NOMO-1 (cell line): ENCODE measurements at regions not wholly inside any gene's neighbourhood (a gene's known extent, or its start where the extent isn't known, plus 50 kb on each side); places are given as distances from the start of the nearest gene placed in this dataset.

Source experiments
- DNase-seq, 2 experiments: peaks; one replicate each; lab custom pipeline; 2025; ENCODE audit not compliant: unreplicated experiment in 2 of 2; lab: John Stamatoyannopoulos, UW

GRCh38 chr5:33277061-33277650, 163.6 kb upstream of the TARS1 start:
- DNase-seq: no peak

GRCh38 chr5:33281431-33281843, 159.3 kb upstream of the TARS1 start:
- DNase-seq: no peak

GRCh38 chr5:33282157-33282556, 158.6 kb upstream of the TARS1 start:
- DNase-seq: no peak

- no peak for DNase-seq
Observed at GRCh38 chr5:33282696-33283095, 158.1 kb upstream of the TARS1 start.

GRCh38 chr5:33283243-33283642, 157.5 kb upstream of the TARS1 start:
- DNase-seq: no peak

- DNase-seq: no peak
Observed at GRCh38 chr5:33284681-33285080, 156.1 kb upstream of the TARS1 start.

GRCh38 chr5:33287242-33287641, 153.5 kb upstream of the TARS1 start:
- no peak for DNase-seq

- DNase-seq: no peak
Observed at GRCh38 chr5:33291216-33292000, 149.4 kb upstream of the TARS1 start.

- no peak for DNase-seq
Observed at GRCh38 chr5:33297760-33298216, 143.0 kb upstream of the TARS1 start.

- DNase-seq: peak; percentile 85 to 100
Observed at GRCh38 chr5:33299621-33300208, 141.1 kb upstream of the TARS1 start.

- peak; percentile 75 to 99 for DNase-seq
Observed at GRCh38 chr5:33300209-33300742, 140.5 kb upstream of the TARS1 start.

- DNase-seq: no peak
Observed at GRCh38 chr5:33303579-33304095, 137.1 kb upstream of the TARS1 start.

GRCh38 chr5:33304601-33305000, 136.2 kb upstream of the TARS1 start:
- no peak for DNase-seq

- DNase-seq: no peak
Observed at GRCh38 chr5:33305572-33305971, 135.2 kb upstream of the TARS1 start.

- DNase-seq: peak; percentile 33 to 69
Observed at GRCh38 chr5:33306758-33307157, 134.0 kb upstream of the TARS1 start.

GRCh38 chr5:33308586-33308985, 132.2 kb upstream of the TARS1 start:
- DNase-seq: no peak

- DNase-seq: no peak
Observed at GRCh38 chr5:33309068-33309467, 131.7 kb upstream of the TARS1 start.

- no peak for DNase-seq
Observed at GRCh38 chr5:33309536-33310345, 131.0 kb upstream of the TARS1 start.

- DNase-seq: no peak
Observed at GRCh38 chr5:33310451-33310850, 130.3 kb upstream of the TARS1 start.

GRCh38 chr5:33311893-33312292, 128.9 kb upstream of the TARS1 start:
- no peak for DNase-seq
